ENCODE measurements at regions not wholly inside any gene's neighbourhood (a gene's known extent, or its start where the extent isn't known, plus 50 kb on each side); places are given as distances from the start of the nearest gene placed in this dataset.

GRCh38 chr16:64004116-64004515, 1117.7 kb downstream of the CDH11 start:
- TF ChIP-seq POLR2A (IDR thresholded peaks at IDR 0.05) (no peak), CTCF (IDR thresholded peaks at IDR 0.05) (no peak)

All from prostate gland (tissue), 2 donors.